GM23248 (cell line): ENCODE measurements at regions not wholly inside any gene's neighbourhood (a gene's known extent, or its start where the extent isn't known, plus 50 kb on each side); places are given as distances from the start of the nearest gene placed in this dataset.

ENCODE experiments used
- EZH2 ChIP-seq: fragments of 200-600 bp; sonication (generic); IDR thresholded peaks from 2 replicates; pipeline ENCODE4 v1.6.1; 2018; ENCODE audit warnings: antibody characterized with exemption, mild to moderate bottlenecking; ENCODE audit not compliant: insufficient read depth, poor library complexity, severe bottlenecking
- EZH2phosphoT487 ChIP-seq: fragments of 200-600 bp; sonication (generic); IDR thresholded peaks from 2 replicates; pipeline ENCODE4 v1.6.1; 2018; ENCODE audit warnings: antibody characterized with exemption, moderate library complexity, mild to moderate bottlenecking, low read depth; ENCODE audit not compliant: insufficient read depth

DNA sequence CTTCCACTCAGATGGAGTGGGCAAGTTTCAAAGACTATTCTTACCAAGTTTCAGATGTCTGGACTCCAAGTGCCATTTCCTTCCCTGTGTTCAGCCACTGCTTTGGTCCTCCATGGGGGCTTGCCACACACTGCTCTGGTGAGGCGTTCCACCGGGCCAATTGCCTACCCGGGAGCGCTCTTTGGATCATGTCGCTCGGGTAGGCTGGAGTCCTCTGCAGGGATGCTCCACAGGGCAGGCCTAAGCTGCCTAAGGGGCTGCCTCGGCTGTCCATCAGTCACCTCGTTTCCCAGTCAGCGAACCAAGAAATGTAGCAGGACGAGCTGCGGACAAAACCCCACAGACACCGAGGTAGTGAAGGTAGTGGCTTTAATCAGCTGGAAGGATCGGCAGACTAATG, 200.7 kb upstream of the KLF8 start:
- TF ChIP-seq EZH2 (no peak), EZH2phosphoT487 (no peak)
